Body of pancreas (tissue), 4 donors: ENCODE measurements at regions not wholly inside any gene's neighbourhood (a gene's known extent, or its start where the extent isn't known, plus 50 kb on each side); places are given as distances from the start of the nearest gene placed in this dataset.
"Not testable (repeated sequence)": the region's sequence is repeated elsewhere in the genome, so short reads cannot be mapped to it uniquely, and the experiment has no call there.

ENCODE experiments used
- ATAC-seq: fragments of 150-250 bp; one replicate; pipeline ENCODE4 v1.9.1; 2016
- DNase-seq, 4 donors: peaks; one replicate each; pipeline ENCODE4 v3.0.0-alpha.2; 2019
- H3K27ac ChIP-seq, 4 donors: fragments of 200-600 bp; sonication (generic); 1 replicate in 3 of 4; 2 replicates in 1 of 4; pipeline versions ENCODE4 v1.5.1 to v1.6.1; 2016 to 2019; ENCODE audit warnings: mild to moderate bottlenecking in 1 of 4, mixed read lengths in 1 of 4, moderate library complexity in 1 of 4
- H3K27me3 ChIP-seq, 2 donors: fragments of 200-600 bp; sonication (generic); one replicate each; pipeline ENCODE4 v1.6.0; 2016; ENCODE audit warnings: mild to moderate bottlenecking in 1 of 2
- H3K36me3 ChIP-seq, 2 donors: fragments of 200-600 bp; sonication (generic); replicated peaks in 1 of 2; 2 replicates each; pipeline ENCODE4 v1.5.1; 2016; ENCODE audit warnings: low read depth in 2 of 2; ENCODE audit not compliant: insufficient read depth in 1 of 2
- H3K4me1 ChIP-seq: fragments of 200-600 bp; sonication (generic); one replicate; pipeline ENCODE4 v1.6.0; 2016
- H3K4me3 ChIP-seq, 2 donors: fragments of 200-600 bp; sonication (generic); 1 replicate in 1 of 2; 2 replicates in 1 of 2; pipeline ENCODE4 v1.5.1; 2016 to 2019
- H3K9me3 ChIP-seq, 3 donors: fragments of 200-600 bp; sonication (generic); 1 replicate in 2 of 3; 2 replicates in 1 of 3; pipeline ENCODE4 v1.5.1; 2016
- POLR2A ChIP-seq, 3 donors: fragments of 450-650 bp; IDR thresholded peaks; one replicate each; pipeline ENCODE4 v1.6.1; 2016; ENCODE audit warnings: antibody characterized with exemption in 3 of 3, mild to moderate bottlenecking in 2 of 3
- WGBS, 2 donors: methylation state at CpG; one replicate each; pipeline ENCODE4 v1.1.5; 2017; 5-methylcytosine and 5-hydroxymethylcytosine counted together
- intact Hi-C: fragments of 100-400 bp; cut with DNase I; formaldehyde crosslinking; loops from one replicate; pipeline ENCODE4 v1.15.1; 2023
- TF ChIP-seq, protein P1 (sequence below), 7 experiments: fragments of 450-650 bp in 4 of 7; fragments of 200-600 bp in 3 of 7; sonication (generic) in 3 of 7; IDR thresholded peaks; one replicate each; pipeline ENCODE4 v1.5.1; 2016 to 2019; ENCODE audit warnings: antibody characterized with exemption in 7 of 7

DNA sequence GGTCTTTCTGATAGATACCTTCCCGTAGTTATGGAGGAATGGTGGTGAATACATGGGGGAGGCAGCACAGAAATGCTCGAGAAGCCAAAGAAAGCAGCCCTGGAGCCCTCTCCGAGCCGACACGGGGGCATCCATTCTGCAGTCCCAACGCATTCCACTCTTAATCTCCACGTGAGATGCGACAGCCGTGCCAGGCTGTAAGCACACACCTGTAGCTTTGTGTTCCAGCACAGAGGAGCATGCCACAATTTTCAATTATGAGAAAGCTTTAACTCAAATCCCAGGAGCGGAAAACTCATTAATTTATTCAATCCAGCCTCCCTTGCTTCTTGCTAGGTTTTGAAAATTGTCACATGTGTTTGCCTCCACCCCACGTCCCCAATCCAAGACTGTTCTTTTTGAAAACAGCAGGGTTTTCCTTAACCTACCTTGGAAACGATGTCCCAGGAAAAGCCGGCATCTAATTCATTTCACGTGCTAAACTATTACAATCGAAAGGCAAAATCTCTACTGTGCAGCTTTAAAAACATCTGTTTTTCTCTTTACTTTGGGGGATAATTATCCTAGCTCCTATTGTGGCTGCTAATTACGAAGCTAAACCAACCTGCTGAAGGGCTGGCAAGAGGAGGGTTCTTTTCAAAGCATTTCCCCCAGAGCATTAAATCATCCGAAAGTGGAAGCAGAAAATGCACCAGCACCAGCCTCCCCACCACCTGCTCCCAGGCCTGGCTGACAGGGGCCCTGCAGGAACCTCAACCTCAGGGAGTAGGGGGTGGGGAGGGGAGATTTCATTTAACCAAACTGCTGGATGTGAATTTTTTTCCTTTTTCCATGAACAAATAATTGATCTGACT, 56.0 kb upstream of the CHST15 start:
- no peak overlapping the region for H3K27ac ChIP-seq

DNA sequence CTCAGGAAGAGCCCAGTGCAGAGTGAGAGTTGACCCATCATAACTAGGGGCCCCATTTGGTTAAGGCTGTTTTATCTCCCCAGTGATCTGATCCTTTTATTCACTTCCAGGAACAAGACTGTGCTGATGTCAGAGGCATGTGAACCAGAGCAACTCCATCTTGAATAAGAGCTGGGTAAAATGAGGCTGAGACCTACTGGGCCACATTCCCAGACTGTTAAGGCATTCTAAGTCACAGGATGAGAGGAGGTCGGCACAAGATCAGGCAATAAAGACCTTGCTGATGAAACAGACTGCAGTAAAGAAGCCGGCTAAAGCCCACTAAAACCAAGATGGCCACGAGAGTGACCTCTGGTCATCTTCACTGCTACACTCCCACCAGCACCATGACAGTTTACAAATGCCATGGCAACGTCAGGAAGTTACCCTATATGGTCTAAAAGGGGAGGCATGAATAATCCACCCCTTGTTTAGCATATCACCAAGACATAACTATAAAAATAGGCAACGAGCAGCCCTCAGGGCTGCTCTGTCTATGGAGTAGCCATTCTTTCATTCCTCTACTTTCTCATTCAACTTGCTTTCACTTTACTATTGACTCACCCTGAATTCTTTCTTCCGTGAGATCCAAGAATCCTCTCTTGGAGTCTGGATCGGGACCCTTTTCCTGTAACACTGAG, 55.3 kb upstream of the CHST15 start:
- H3K27ac ChIP-seq, intact Hi-C loops, H3K27me3 ChIP-seq, DNase-seq, H3K4me3 ChIP-seq, H3K36me3 ChIP-seq, ATAC-seq, H3K9me3 ChIP-seq: not testable (repeated sequence)
- peaks cover 18% of the 10 kb centered on the region for H3K4me1 ChIP-seq
- 66 to 68% methylated on average over 7 of the region's 7 CpGs for WGBS, 2 donors

More for the DNA sequence above, 56.0 kb upstream of the CHST15 start:
- intact Hi-C loops: no loop called here
- no peak for ATAC-seq
- Histone ChIP-seq H3K9me3 (no peaks in the 10 kb centered on the region), H3K4me1 (peaks cover 20% of the 10 kb centered on the region), H3K4me3 (no peak overlapping the region), H3K27me3 (no peaks in the 10 kb centered on the region), H3K36me3 (no peaks in the 10 kb centered on the region)
- DNase-seq: no peak
- 39 to 60% methylated on average over 17 of the region's 17 CpGs for WGBS, 2 donors
- TF ChIP-seq, protein P1, sequence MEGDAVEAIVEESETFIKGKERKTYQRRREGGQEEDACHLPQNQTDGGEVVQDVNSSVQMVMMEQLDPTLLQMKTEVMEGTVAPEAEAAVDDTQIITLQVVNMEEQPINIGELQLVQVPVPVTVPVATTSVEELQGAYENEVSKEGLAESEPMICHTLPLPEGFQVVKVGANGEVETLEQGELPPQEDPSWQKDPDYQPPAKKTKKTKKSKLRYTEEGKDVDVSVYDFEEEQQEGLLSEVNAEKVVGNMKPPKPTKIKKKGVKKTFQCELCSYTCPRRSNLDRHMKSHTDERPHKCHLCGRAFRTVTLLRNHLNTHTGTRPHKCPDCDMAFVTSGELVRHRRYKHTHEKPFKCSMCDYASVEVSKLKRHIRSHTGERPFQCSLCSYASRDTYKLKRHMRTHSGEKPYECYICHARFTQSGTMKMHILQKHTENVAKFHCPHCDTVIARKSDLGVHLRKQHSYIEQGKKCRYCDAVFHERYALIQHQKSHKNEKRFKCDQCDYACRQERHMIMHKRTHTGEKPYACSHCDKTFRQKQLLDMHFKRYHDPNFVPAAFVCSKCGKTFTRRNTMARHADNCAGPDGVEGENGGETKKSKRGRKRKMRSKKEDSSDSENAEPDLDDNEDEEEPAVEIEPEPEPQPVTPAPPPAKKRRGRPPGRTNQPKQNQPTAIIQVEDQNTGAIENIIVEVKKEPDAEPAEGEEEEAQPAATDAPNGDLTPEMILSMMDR (IDR thresholded peaks at IDR 0.05): no peak
- TF ChIP-seq POLR2A (IDR thresholded peaks at IDR 0.05): no peak

DNA sequence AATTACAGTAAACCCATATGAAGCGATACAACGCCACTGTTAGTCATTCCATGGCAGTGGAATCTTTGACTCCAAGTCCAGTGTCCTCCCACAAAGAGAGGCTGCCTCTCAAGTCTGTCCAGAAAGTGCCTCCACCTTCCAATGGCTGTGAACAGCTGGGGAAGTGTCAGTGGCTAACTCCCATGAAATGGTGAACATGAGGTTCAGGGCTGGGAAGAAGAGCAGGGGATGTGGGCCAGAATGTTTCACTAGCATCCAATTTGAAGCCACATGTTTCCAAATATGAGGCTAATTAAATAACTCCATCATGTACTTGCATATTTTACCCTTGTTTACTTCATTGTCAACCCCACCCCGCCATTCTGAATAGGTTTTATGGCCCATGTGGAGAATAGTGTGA, 53.1 kb upstream of the CHST15 start:
- 90 to 93% methylated on average over 3 of the region's 3 CpGs for WGBS, 2 donors
- intact Hi-C loops: no loop called here
- Histone ChIP-seq H3K9me3 (no peaks in the 10 kb centered on the region), H3K4me3 (no peak overlapping the region), H3K4me1 (no peaks in the 10 kb centered on the region), H3K27ac (no peak overlapping the region), H3K27me3 (no peaks in the 10 kb centered on the region), H3K36me3 (no peaks in the 10 kb centered on the region)
- no peak for TF ChIP-seq POLR2A (IDR thresholded peaks at IDR 0.05)
- TF ChIP-seq, protein P1 (IDR thresholded peaks at IDR 0.05): no peak
- DNase-seq: no peak
- ATAC-seq: no peak

DNA sequence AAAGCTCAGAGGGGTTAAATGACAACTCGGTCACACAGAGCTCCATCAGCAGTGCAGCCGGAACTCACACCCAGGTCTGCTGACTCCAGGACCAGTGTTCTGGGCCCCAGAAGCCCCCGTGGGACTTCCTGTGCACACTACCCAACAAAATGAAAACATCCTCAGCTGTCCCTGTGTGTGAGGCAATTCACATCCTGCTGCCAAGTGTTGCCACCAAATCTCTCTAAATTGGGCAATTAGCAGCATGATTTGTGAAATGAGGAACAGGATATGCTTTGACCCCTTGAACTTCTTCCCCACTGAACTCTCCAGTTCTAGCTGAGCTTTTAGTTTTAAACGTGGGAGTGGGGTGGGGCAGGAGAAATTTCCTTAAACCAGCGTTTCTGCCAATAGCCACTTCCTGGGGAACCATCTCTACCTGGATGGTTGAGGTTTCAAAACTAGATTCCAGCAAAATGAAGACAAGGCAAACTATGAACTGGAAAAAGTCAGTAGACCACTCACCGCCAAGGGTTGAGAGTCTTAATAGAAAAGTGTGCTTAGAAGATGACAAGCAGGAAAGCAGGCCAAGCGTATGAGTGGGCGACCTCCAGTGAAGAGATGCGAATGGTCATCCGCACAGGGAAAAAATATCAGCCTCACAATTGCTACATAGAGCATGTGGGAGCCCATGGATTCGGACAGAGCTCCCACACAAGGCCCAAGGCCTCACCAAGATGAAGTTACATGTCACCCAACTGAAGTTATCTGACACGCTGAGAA, 51.9 kb upstream of the CHST15 start:
- peak in 3 of 4 donors; percentile 37 to 78 (median 41) for DNase-seq
- Histone ChIP-seq H3K36me3 (no peaks in the 10 kb centered on the region), H3K9me3 (no peaks in the 10 kb centered on the region), H3K4me3 (no peak overlapping the region), H3K27ac (peak overlapping the region in 2 of 4 donors; percentile 19 to 56), H3K4me1 (no peaks in the 10 kb centered on the region), H3K27me3 (no peaks in the 10 kb centered on the region)
- intact Hi-C loops: no loop called here
- 68 to 74% methylated on average over 9 to 12 of the region's 12 CpGs for WGBS, 2 donors
- ATAC-seq: peak; percentile 46
- TF ChIP-seq, protein P1 (IDR thresholded peaks at IDR 0.05): no peak
- no peak for TF ChIP-seq POLR2A (IDR thresholded peaks at IDR 0.05)

DNA sequence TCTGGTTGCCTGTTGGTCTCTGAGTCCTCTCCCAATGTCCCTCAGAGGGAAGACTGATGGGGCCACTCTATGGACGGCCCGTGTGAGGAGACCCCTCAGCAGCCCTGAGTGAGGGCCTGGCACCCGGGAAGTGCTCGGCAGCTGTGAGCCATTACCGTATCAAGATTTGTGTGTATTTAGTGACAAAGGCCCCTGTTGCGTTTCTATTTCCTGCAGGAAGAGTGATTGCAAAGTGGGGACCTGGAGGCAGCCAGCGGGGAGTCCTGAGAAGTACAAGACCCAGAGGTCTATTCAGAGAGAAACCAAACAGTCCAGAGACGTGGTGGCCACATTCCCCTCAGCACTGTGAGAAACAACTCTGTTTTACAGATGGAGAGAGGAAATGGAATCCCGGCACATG, 51.1 kb upstream of the CHST15 start:
- WGBS, 2 donors: 61 to 70% methylated on average over 9 of the region's 9 CpGs
- peaks cover 4% of the 10 kb centered on the region for H3K4me1 ChIP-seq
- H3K27me3 ChIP-seq: no peaks in the 10 kb centered on the region
- H3K36me3 ChIP-seq: no peaks in the 10 kb centered on the region
- TF ChIP-seq, protein P1 (IDR thresholded peaks at IDR 0.05): no peak
- no peak for TF ChIP-seq POLR2A (IDR thresholded peaks at IDR 0.05)
- no peak for DNase-seq
- no peak for ATAC-seq
- H3K27ac ChIP-seq: peak overlapping the region in 1 of 4 donors; percentile 52
- no peaks in the 10 kb centered on the region for H3K9me3 ChIP-seq
- intact Hi-C loops: no loop called here
- no peak overlapping the region for H3K4me3 ChIP-seq
